Omental fat pad (tissue), 3 donors: ENCODE measurements at regions not wholly inside any gene's neighbourhood (a gene's known extent, or its start where the extent isn't known, plus 50 kb on each side); places are given as distances from the start of the nearest gene placed in this dataset.

ENCODE experiments used
- ATAC-seq: fragments of 150-250 bp; one replicate; pipeline ENCODE4 v1.9.1; 2016; ENCODE audit warnings: mild to moderate bottlenecking, moderate library complexity; ENCODE audit not compliant: low FRiP score
- DNase-seq: peaks from one replicate; pipeline ENCODE4 v3.0.0-alpha.2; 2019; ENCODE audit warnings: low spot score
- CTCF ChIP-seq, 3 donors: fragments of 450-650 bp; IDR thresholded peaks; one replicate each; pipeline ENCODE4 v1.5.1; 2016 to 2017; ENCODE audit warnings: antibody characterized with exemption in 3 of 3, mild to moderate bottlenecking in 3 of 3, moderate library complexity in 2 of 3

GRCh38 chr3:168828014-168828413 is 732.3 kb upstream of the GOLIM4 start:
- ATAC-seq (no peak), DNase-seq (no peak)
- no peak for TF ChIP-seq CTCF (IDR thresholded peaks at IDR 0.05)

- no peak for TF ChIP-seq CTCF (IDR thresholded peaks at IDR 0.05)
- ATAC-seq (no peak), DNase-seq (no peak)
Observed at GRCh38 chr3:168824107-168824506, 728.4 kb upstream of the GOLIM4 start.

GRCh38 chr3:168823466-168823865 is 727.7 kb upstream of the GOLIM4 start:
- DNase-seq (no peak), ATAC-seq (no peak)
- no peak for TF ChIP-seq CTCF (IDR thresholded peaks at IDR 0.05)

GRCh38 chr3:168820810-168821415 is 725.2 kb upstream of the GOLIM4 start:
- ATAC-seq = no peak
- no peak for TF ChIP-seq CTCF (IDR thresholded peaks at IDR 0.05)

GRCh38 chr3:168817177-168817576 is 721.5 kb upstream of the GOLIM4 start:
- no peak for TF ChIP-seq CTCF (IDR thresholded peaks at IDR 0.05)
- no peak for DNase-seq
- no peak for ATAC-seq

More at GRCh38 chr3:168820810-168821415, 725.2 kb upstream of the GOLIM4 start:
- DNase-seq = no peak

- DNase-seq (no peak), ATAC-seq (no peak)
- TF ChIP-seq CTCF (IDR thresholded peaks at IDR 0.05) = no peak
Observed at GRCh38 chr3:168815946-168816345, 720.2 kb upstream of the GOLIM4 start.

GRCh38 chr3:168813225-168813802 is 717.6 kb upstream of the GOLIM4 start:
- TF ChIP-seq CTCF (IDR thresholded peaks at IDR 0.05) = no peak
- ATAC-seq (no peak), DNase-seq (no peak)
